DND-41 (cell line): ENCODE measurements at regions not wholly inside any gene's neighbourhood (a gene's known extent, or its start where the extent isn't known, plus 50 kb on each side); places are given as distances from the start of the nearest gene placed in this dataset.

Experiments
- ATAC-seq: fragments of 200-7000 bp; cut with Tn5 transposase; 3 replicates; pipeline ENCODE4 v1.9.1; 2021; ENCODE audit warnings: low read depth; ENCODE audit not compliant: insufficient read depth
- DNase-seq: peaks from one replicate; pipeline ENCODE4 v3.0.0-alpha.2; 2020
- H2AFZ ChIP-seq: 2 replicates; pipeline ENCODE4 v1.6.0; 2012; ENCODE audit warnings: low read depth, low read length
- H3K27ac ChIP-seq: 2 replicates; pipeline ENCODE4 v1.5.1; 2012; ENCODE audit warnings: low read length, inconsistent platforms
- H3K27me3 ChIP-seq: fragments of 200-600 bp; sonication (generic); 2 replicates; pipeline ENCODE4 v1.6.0; 2012; ENCODE audit warnings: low read length, mild to moderate bottlenecking, inconsistent platforms; ENCODE audit not compliant: insufficient read depth, poor library complexity
- H3K36me3 ChIP-seq: 2 replicates; pipeline ENCODE4 v1.5.1; 2012; ENCODE audit warnings: low read length, inconsistent platforms; ENCODE audit not compliant: insufficient read depth
- H3K4me1 ChIP-seq: 2 replicates; pipeline ENCODE4 v1.5.1; 2012; ENCODE audit warnings: mild to moderate bottlenecking, low read length; ENCODE audit not compliant: insufficient read depth
- H3K4me2 ChIP-seq: 2 replicates; pipeline ENCODE4 v1.6.0; 2012; ENCODE audit warnings: mild to moderate bottlenecking, moderate library complexity, low read length, inconsistent platforms; ENCODE audit not compliant: insufficient read depth
- H3K4me3 ChIP-seq, 2 experiments: fragments of 200-600 bp in 1 of 2; shearing (Covaris generic) in 1 of 2; 2 replicates each; pipeline ENCODE4 v1.5.1; 2012 to 2016; ENCODE audit warnings: inconsistent platforms in 2 of 2, low read length in 2 of 2, mild to moderate bottlenecking in 2 of 2, low read depth in 1 of 2, moderate library complexity in 1 of 2
- H3K79me2 ChIP-seq: 2 replicates; pipeline ENCODE4 v1.6.0; 2012; ENCODE audit warnings: low read length, inconsistent platforms; ENCODE audit not compliant: insufficient read depth
- H3K9ac ChIP-seq: 2 replicates; pipeline ENCODE4 v1.6.0; 2012; ENCODE audit warnings: low read depth, mild to moderate bottlenecking, inconsistent platforms, low read length, moderate library complexity
- H3K9me3 ChIP-seq: 2 replicates; pipeline ENCODE4 v1.5.1; 2012; ENCODE audit warnings: low read length, moderate library complexity, mild to moderate bottlenecking, inconsistent platforms; ENCODE audit not compliant: insufficient read depth, severe bottlenecking
- H4K20me1 ChIP-seq: 2 replicates; pipeline ENCODE4 v1.6.0; 2012; ENCODE audit warnings: low read length; ENCODE audit not compliant: insufficient read depth
- CTCF ChIP-seq: IDR thresholded peaks from 2 replicates; pipeline ENCODE4 v1.5.1; 2012; ENCODE audit warnings: borderline replicate concordance, low read length, moderate library complexity, mild to moderate bottlenecking; ENCODE audit not compliant: poor library complexity, severe bottlenecking; ENCODE audit errors: extremely low read depth
- EZH2 ChIP-seq: IDR thresholded peaks from 3 replicates; pipeline ENCODE4 v1.6.1; 2012; ENCODE audit warnings: borderline replicate concordance, low read depth, mild to moderate bottlenecking, moderate library complexity, low read length, inconsistent platforms; ENCODE audit not compliant: severe bottlenecking

GRCh38 chr2:18426174-18426573 lies 134.3 kb downstream of the RDH14 start:
- Histone ChIP-seq H3K27me3 (no peaks in the 10 kb centered on the region), H3K9me3 (no peaks in the 10 kb centered on the region), H3K4me1 (no peaks in the 10 kb centered on the region), H3K4me2 (no peak overlapping the region), H3K9ac (no peak overlapping the region), H2AFZ (no peak overlapping the region), H3K36me3 (no peaks in the 10 kb centered on the region), H3K4me3 (no peak overlapping the region), H3K79me2 (no peaks in the 10 kb centered on the region), H4K20me1 (no peaks in the 10 kb centered on the region), H3K27ac (no peak overlapping the region)
- no peak for DNase-seq
- TF ChIP-seq CTCF (no peak), EZH2 (no peak)
- no peak for ATAC-seq

- H3K79me2 ChIP-seq: no peaks in the 10 kb centered on the region
- H4K20me1 ChIP-seq: no peaks in the 10 kb centered on the region
- no peak overlapping the region for H3K27ac ChIP-seq
- TF ChIP-seq CTCF (no peak), EZH2 (no peak)
- no peak for ATAC-seq
- no peaks in the 10 kb centered on the region for H3K4me1 ChIP-seq
- no peak overlapping the region for H3K4me2 ChIP-seq
- no peaks in the 10 kb centered on the region for H3K36me3 ChIP-seq
- H3K9me3 ChIP-seq: no peaks in the 10 kb centered on the region
- no peak overlapping the region for H2AFZ ChIP-seq
- H3K4me3 ChIP-seq: no peak overlapping the region
- no peak overlapping the region for H3K9ac ChIP-seq
- DNase-seq: no peak
- no peaks in the 10 kb centered on the region for H3K27me3 ChIP-seq
These were observed 135.2 kb downstream of the RDH14 start for GRCh38 chr2:18425210-18425703.

- H4K20me1 ChIP-seq: no peaks in the 10 kb centered on the region
- H3K27me3 ChIP-seq: no peaks in the 10 kb centered on the region
- H3K9me3 ChIP-seq: no peaks in the 10 kb centered on the region
- no peak for DNase-seq
- no peaks in the 10 kb centered on the region for H3K36me3 ChIP-seq
- H3K4me3 ChIP-seq: no peak overlapping the region
- no peaks in the 10 kb centered on the region for H3K79me2 ChIP-seq
- no peak overlapping the region for H3K4me2 ChIP-seq
- no peak overlapping the region for H3K27ac ChIP-seq
- no peak overlapping the region for H3K9ac ChIP-seq
- H2AFZ ChIP-seq: no peak overlapping the region
- no peak for ATAC-seq
- H3K4me1 ChIP-seq: no peaks in the 10 kb centered on the region
- TF ChIP-seq CTCF (no peak), EZH2 (no peak)
These were observed 136.8 kb downstream of the RDH14 start for GRCh38 chr2:18423636-18424035.

GRCh38 chr2:18422432-18423165 lies 137.9 kb downstream of the RDH14 start:
- Histone ChIP-seq H3K9ac (no peak overlapping the region), H3K4me3 (no peak overlapping the region), H4K20me1 (no peaks in the 10 kb centered on the region), H3K79me2 (no peaks in the 10 kb centered on the region), H3K27me3 (no peaks in the 10 kb centered on the region), H3K4me1 (no peaks in the 10 kb centered on the region), H3K27ac (no peak overlapping the region), H3K36me3 (no peaks in the 10 kb centered on the region), H3K4me2 (no peak overlapping the region), H2AFZ (no peak overlapping the region), H3K9me3 (no peaks in the 10 kb centered on the region)
- DNase-seq: no peak
- no peak for ATAC-seq
- no peak for TF ChIP-seq EZH2
- no peak for TF ChIP-seq CTCF
